Astrocyte (in vitro differentiated cells and primary cell): ENCODE measurements at regions not wholly inside any gene's neighbourhood (a gene's known extent, or its start where the extent isn't known, plus 50 kb on each side); places are given as distances from the start of the nearest gene placed in this dataset.

ENCODE experiments used
- DNase-seq: peaks from one replicate; pipeline ENCODE4 v3.0.0-alpha.2; 2010; ENCODE audit warnings: low read depth
- FAIRE-seq: peaks from 2 replicates; lab custom pipeline; 2011; peaks lifted over from hg19 to GRCh38; lab: Jason Lieb, UNC
- H2AFZ ChIP-seq: 2 replicates; pipeline ENCODE4 v1.6.0; 2012; ENCODE audit warnings: low read depth, low read length, inconsistent platforms
- H3K27ac ChIP-seq: 2 replicates; pipeline ENCODE4 v1.5.1; 2011; ENCODE audit warnings: low read depth, low read length, inconsistent platforms
- H3K27me3 ChIP-seq: 2 replicates; pipeline ENCODE4 v1.6.0; 2011; ENCODE audit warnings: low read length, inconsistent platforms; ENCODE audit not compliant: insufficient read depth
- H3K36me3 ChIP-seq: 2 replicates; pipeline ENCODE4 v1.5.1; 2011; ENCODE audit warnings: low read length, inconsistent platforms; ENCODE audit not compliant: insufficient read depth
- H3K4me1 ChIP-seq: 2 replicates; pipeline ENCODE4 v1.5.1; 2011; ENCODE audit warnings: low read length, inconsistent platforms; ENCODE audit not compliant: insufficient read depth
- H3K4me2 ChIP-seq: 2 replicates; pipeline ENCODE4 v1.6.0; 2012; ENCODE audit warnings: low read length, inconsistent platforms
- H3K4me3 ChIP-seq: 2 replicates; pipeline ENCODE4 v1.5.1; 2011; ENCODE audit warnings: low read depth, mild to moderate bottlenecking, low read length, inconsistent platforms; ENCODE audit not compliant: insufficient read depth
- H3K79me2 ChIP-seq: 2 replicates; pipeline ENCODE4 v1.6.0; 2012; ENCODE audit warnings: mild to moderate bottlenecking, low read length, inconsistent platforms; ENCODE audit not compliant: insufficient read depth
- H3K9ac ChIP-seq: 2 replicates; pipeline ENCODE4 v1.6.0; 2012; ENCODE audit warnings: mild to moderate bottlenecking, low read length, inconsistent platforms
- H3K9me3 ChIP-seq: 2 replicates; pipeline ENCODE4 v1.5.1; 2012; ENCODE audit warnings: low read depth, mild to moderate bottlenecking, low read length, inconsistent platforms; ENCODE audit not compliant: insufficient read depth
- H4K20me1 ChIP-seq: 2 replicates; pipeline ENCODE4 v1.6.0; 2012; ENCODE audit warnings: low read length, inconsistent platforms; ENCODE audit not compliant: insufficient read depth
- H3K27ac Mint-ChIP-seq: one replicate; pipeline ENCODE4 v1.8.0; 2021; ENCODE audit warnings: mild to moderate bottlenecking, mixed read lengths; ENCODE audit not compliant: unreplicated experiment
- H3K27me3 Mint-ChIP-seq: one replicate; pipeline ENCODE4 v1.8.0; 2021; ENCODE audit warnings: low read depth, mixed read lengths; ENCODE audit not compliant: unreplicated experiment
- H3K36me3 Mint-ChIP-seq: one replicate; pipeline ENCODE4 v1.8.0; 2021; ENCODE audit warnings: low read depth, mixed read lengths; ENCODE audit not compliant: unreplicated experiment
- H3K4me1 Mint-ChIP-seq: one replicate; pipeline ENCODE4 v1.8.0; 2021; ENCODE audit warnings: low read depth, mixed read lengths; ENCODE audit not compliant: unreplicated experiment
- H3K4me3 Mint-ChIP-seq: one replicate; pipeline ENCODE4 v1.8.0; 2021; ENCODE audit warnings: mild to moderate bottlenecking, moderate library complexity, mixed read lengths; ENCODE audit not compliant: unreplicated experiment
- H3K9me3 Mint-ChIP-seq: one replicate; pipeline ENCODE4 v1.8.0; 2021; ENCODE audit warnings: mild to moderate bottlenecking, mixed read lengths; ENCODE audit not compliant: unreplicated experiment
- CTCF ChIP-seq: IDR thresholded peaks from 2 replicates; pipeline ENCODE4 v1.5.1; 2011; ENCODE audit warnings: low read depth, mild to moderate bottlenecking, inconsistent platforms, low read length, moderate library complexity; ENCODE audit not compliant: insufficient read depth
- EZH2 ChIP-seq: IDR thresholded peaks from 2 replicates; pipeline ENCODE4 v1.6.1; 2012; ENCODE audit warnings: mild to moderate bottlenecking, low read length, inconsistent platforms; ENCODE audit not compliant: insufficient read depth

GRCh38 chr4:156177941-156178340 lies 224.3 kb upstream of the CTSO start:
- Mint-ChIP-seq H3K9me3 (peaks cover 4% of the 10 kb centered on the region), H3K27ac (no peak overlapping the region), H3K27me3 (no peaks in the 10 kb centered on the region), H3K4me3 (no peak overlapping the region), H3K36me3 (no peaks in the 10 kb centered on the region), H3K4me1 (peaks cover 10% of the 10 kb centered on the region)
- FAIRE-seq = no peak
- no peaks in the 10 kb centered on the region for H3K9me3 ChIP-seq
- no peak overlapping the region for H3K9ac ChIP-seq
- no peaks in the 10 kb centered on the region for H3K4me1 ChIP-seq
- H3K4me2 ChIP-seq = no peak overlapping the region
- no peak for TF ChIP-seq EZH2
- no peak for TF ChIP-seq CTCF
- no peaks in the 10 kb centered on the region for H3K27me3 ChIP-seq
- H2AFZ ChIP-seq = no peak overlapping the region
- no peaks in the 10 kb centered on the region for H4K20me1 ChIP-seq
- peak; percentile 53 for DNase-seq
- no peaks in the 10 kb centered on the region for H3K36me3 ChIP-seq
- no peaks in the 10 kb centered on the region for H3K79me2 ChIP-seq
- no peak overlapping the region for H3K4me3 ChIP-seq
- no peak overlapping the region for H3K27ac ChIP-seq

GRCh38 chr4:156176896-156177295 lies 223.2 kb upstream of the CTSO start:
- H3K4me3 ChIP-seq = no peak overlapping the region
- Mint-ChIP-seq H3K4me1 (peaks cover 10% of the 10 kb centered on the region), H3K4me3 (no peak overlapping the region), H3K27ac (no peak overlapping the region), H3K9me3 (peaks cover 6% of the 10 kb centered on the region), H3K36me3 (no peaks in the 10 kb centered on the region), H3K27me3 (no peaks in the 10 kb centered on the region)
- H3K27me3 ChIP-seq = no peaks in the 10 kb centered on the region
- no peaks in the 10 kb centered on the region for H3K36me3 ChIP-seq
- TF ChIP-seq EZH2 (no peak), CTCF (no peak)
- no peak overlapping the region for H3K27ac ChIP-seq
- H3K79me2 ChIP-seq = no peaks in the 10 kb centered on the region
- no peak overlapping the region for H3K9ac ChIP-seq
- H3K4me2 ChIP-seq = no peak overlapping the region
- H4K20me1 ChIP-seq = no peaks in the 10 kb centered on the region
- no peak for DNase-seq
- H3K4me1 ChIP-seq = no peaks in the 10 kb centered on the region
- no peak overlapping the region for H2AFZ ChIP-seq
- no peaks in the 10 kb centered on the region for H3K9me3 ChIP-seq
- FAIRE-seq = no peak

- peaks cover 6% of the 10 kb centered on the region for H3K9me3 Mint-ChIP-seq
- Histone ChIP-seq H3K4me1 (peaks cover 4% of the 10 kb centered on the region), H4K20me1 (no peaks in the 10 kb centered on the region), H3K9me3 (no peaks in the 10 kb centered on the region), H3K36me3 (no peaks in the 10 kb centered on the region), H3K4me3 (no peak overlapping the region), H2AFZ (no peak overlapping the region), H3K79me2 (no peaks in the 10 kb centered on the region), H3K27me3 (no peaks in the 10 kb centered on the region), H3K9ac (no peak overlapping the region), H3K27ac (no peak overlapping the region), H3K4me2 (no peak overlapping the region)
- DNase-seq = no peak
- FAIRE-seq = no peak
- H3K27ac Mint-ChIP-seq = no peak overlapping the region
- TF ChIP-seq EZH2 (no peak), CTCF (no peak)
- peaks cover 22% of the 10 kb centered on the region for H3K4me1 Mint-ChIP-seq
- H3K36me3 Mint-ChIP-seq = no peaks in the 10 kb centered on the region
- no peaks in the 10 kb centered on the region for H3K27me3 Mint-ChIP-seq
- H3K4me3 Mint-ChIP-seq = no peak overlapping the region
These were observed 220.3 kb upstream of the CTSO start for GRCh38 chr4:156173937-156174336.
